Erythroblast (primary cell): ENCODE measurements at regions not wholly inside any gene's neighbourhood (a gene's known extent, or its start where the extent isn't known, plus 50 kb on each side); places are given as distances from the start of the nearest gene placed in this dataset.

Experiments used
- GATA1 ChIP-seq: IDR thresholded peaks from 2 replicates; pipeline ENCODE4 v1.6.1; 2011; ENCODE audit warnings: low read depth, mild to moderate bottlenecking, control low read depth, low read length, moderate library complexity
- POLR2A ChIP-seq: IDR thresholded peaks from 2 replicates; pipeline ENCODE4 v1.6.1; 2011; ENCODE audit warnings: mild to moderate bottlenecking, low read length

- TF ChIP-seq POLR2A (no peak), GATA1 (no peak)
Measured at GRCh38 chr21:41614511-41614910, 106.6 kb upstream of the TMPRSS2 start.
